ENCODE measurements at regions not wholly inside any gene's neighbourhood (a gene's known extent, or its start where the extent isn't known, plus 50 kb on each side); places are given as distances from the start of the nearest gene placed in this dataset.

- DNase-seq (ENCODE audit: low read depth): no peak
- TF ChIP-seq CTCF (IDR thresholded peaks at IDR 0.05; ENCODE audit: insufficient read depth, low read depth, low read length): no peak
- no peak overlapping the region for H3K4me3 ChIP-seq (ENCODE audit: low read depth, low read length)
These were observed 985.6 kb upstream of the LRRN3 start for GRCh38 chr7:110105307-110105706.

GRCh38 chr7:110105840-110106239 lies 985.1 kb upstream of the LRRN3 start:
- no peak overlapping the region for H3K4me3 ChIP-seq (ENCODE audit: low read depth, low read length)
- DNase-seq (ENCODE audit: low read depth): no peak
- TF ChIP-seq CTCF (IDR thresholded peaks at IDR 0.05; ENCODE audit: insufficient read depth, low read depth, low read length): no peak

GRCh38 chr7:110119883-110120581 lies 970.9 kb upstream of the LRRN3 start:
- TF ChIP-seq CTCF (IDR thresholded peaks at IDR 0.05; ENCODE audit: insufficient read depth, low read depth, low read length): no peak
- no peak overlapping the region for H3K4me3 ChIP-seq (ENCODE audit: low read depth, low read length)
- DNase-seq (ENCODE audit: low read depth): no peak

- no peak for DNase-seq (ENCODE audit: low read depth)
- H3K4me3 ChIP-seq (ENCODE audit: low read depth, low read length): no peak overlapping the region
- TF ChIP-seq CTCF (IDR thresholded peaks at IDR 0.05; ENCODE audit: insufficient read depth, low read depth, low read length): no peak
These were observed 961.8 kb upstream of the LRRN3 start for GRCh38 chr7:110129159-110129558.

GRCh38 chr7:110130669-110131068 lies 960.3 kb upstream of the LRRN3 start:
- no peak overlapping the region for H3K4me3 ChIP-seq (ENCODE audit: low read depth, low read length)
- DNase-seq (ENCODE audit: low read depth): no peak
- TF ChIP-seq CTCF (IDR thresholded peaks at IDR 0.05; ENCODE audit: insufficient read depth, low read depth, low read length): no peak

- DNase-seq (ENCODE audit: low read depth): no peak
- H3K4me3 ChIP-seq (ENCODE audit: low read depth, low read length): no peak overlapping the region
- no peak for TF ChIP-seq CTCF (IDR thresholded peaks at IDR 0.05; ENCODE audit: insufficient read depth, low read depth, low read length)
These were observed 959.6 kb upstream of the LRRN3 start for GRCh38 chr7:110131344-110131743.

GRCh38 chr7:110139056-110139455 lies 951.9 kb upstream of the LRRN3 start:
- TF ChIP-seq CTCF (IDR thresholded peaks at IDR 0.05; ENCODE audit: insufficient read depth, low read depth, low read length): no peak
- no peak for DNase-seq (ENCODE audit: low read depth)
- H3K4me3 ChIP-seq (ENCODE audit: low read depth, low read length): no peak overlapping the region
